ENCODE measurements at regions not wholly inside any gene's neighbourhood (a gene's known extent, or its start where the extent isn't known, plus 50 kb on each side); places are given as distances from the start of the nearest gene placed in this dataset.

DNA sequence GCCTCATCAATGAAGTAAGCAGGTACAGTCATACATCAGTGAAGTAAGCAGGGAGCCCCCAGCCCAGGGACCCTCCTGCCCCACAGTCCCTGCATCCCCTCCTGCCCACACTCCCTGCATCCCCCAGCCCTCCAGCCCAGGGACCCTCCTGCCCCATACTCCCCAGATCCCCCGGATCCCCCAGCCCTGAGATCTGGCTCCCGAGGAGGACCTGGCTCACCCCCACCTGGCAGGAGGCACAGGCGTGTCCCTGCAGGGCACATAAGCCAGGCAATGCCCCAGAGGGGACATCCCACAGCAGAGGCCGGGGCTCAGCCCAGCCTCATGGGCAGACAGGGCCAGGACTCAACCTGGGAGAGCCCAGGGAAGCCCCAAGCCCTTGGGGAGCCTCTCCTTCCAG, 53.6 kb upstream of the TPM4 start:
- no peak for DNase-seq

DNA sequence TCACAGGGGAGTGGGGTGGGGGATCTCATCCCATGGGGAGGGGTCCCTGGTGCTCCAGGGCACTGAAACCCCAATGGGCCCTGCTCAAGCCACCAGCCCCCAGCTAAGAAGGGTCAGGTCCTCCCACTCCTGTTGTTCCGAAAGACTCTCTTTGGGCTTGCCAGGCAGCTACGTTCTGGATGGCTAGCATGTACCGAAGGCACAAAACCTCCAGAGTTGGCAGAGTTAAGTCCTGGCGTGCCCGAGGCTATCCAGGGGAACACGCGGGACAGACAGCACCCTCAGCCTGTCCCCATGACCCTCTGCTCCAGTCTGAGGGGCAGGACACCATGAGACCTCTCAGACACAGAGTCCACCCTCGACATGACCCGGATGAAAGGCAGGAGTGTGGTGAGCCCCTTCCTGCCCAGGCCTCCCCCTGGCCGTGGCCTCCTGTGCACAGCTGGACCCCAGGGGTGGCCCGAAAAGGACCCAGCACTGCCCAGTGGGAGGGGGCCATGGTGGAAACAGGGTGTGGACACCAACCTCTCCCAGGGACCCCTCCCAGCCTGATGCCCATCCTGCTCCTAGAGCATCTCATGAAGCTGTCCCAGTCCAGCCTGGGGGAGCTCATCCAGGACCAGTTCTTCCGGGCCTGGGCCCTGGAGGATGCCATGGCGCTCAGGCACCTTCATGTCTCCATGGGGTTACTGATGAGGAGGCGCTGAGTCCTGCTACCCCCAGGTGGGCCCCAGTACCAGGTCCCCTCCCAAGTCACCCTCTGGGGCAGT, 53.0 kb upstream of the TPM4 start:
- no peak for DNase-seq

DNA sequence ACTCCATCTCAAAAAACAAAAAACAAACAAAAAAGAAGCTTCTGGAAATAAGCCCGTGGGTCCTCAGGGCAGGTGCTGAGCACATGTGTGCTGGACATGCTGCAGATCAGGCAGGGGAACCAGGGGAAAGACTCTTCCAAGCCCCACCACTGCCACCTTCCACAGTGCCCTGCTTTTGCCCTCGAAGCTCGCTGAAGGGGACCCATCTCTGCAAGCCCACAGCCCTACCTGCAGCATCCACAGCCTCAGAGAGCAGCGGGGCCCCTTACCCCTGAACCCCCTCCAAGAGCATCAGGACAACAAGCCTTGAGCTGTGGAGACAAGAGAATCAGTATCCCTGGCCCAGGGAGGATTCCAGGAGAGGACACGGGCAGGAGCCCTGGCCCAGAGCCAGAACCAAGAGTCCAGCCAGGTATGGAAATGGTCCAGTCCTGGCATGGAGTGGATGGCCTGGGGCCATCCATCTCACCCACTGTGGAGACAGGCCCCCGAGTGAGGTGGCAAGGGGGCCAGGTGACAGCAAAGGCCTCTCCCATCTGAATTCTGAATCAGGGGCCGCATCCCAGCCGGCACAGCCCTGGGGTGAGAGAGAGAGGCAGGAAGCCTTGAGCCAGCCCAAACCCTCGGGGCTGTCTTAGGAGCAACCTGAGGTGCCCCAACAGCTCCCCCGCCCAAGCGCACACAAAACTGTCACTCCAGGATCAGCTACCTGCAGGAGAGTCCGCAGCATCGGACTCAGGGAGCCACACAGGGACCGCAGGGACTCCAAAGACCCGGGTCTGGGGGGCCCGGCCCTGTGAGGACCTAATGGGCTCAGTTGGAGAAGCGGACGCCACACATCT, 51.8 kb upstream of the TPM4 start:
- no peak for DNase-seq

DNA sequence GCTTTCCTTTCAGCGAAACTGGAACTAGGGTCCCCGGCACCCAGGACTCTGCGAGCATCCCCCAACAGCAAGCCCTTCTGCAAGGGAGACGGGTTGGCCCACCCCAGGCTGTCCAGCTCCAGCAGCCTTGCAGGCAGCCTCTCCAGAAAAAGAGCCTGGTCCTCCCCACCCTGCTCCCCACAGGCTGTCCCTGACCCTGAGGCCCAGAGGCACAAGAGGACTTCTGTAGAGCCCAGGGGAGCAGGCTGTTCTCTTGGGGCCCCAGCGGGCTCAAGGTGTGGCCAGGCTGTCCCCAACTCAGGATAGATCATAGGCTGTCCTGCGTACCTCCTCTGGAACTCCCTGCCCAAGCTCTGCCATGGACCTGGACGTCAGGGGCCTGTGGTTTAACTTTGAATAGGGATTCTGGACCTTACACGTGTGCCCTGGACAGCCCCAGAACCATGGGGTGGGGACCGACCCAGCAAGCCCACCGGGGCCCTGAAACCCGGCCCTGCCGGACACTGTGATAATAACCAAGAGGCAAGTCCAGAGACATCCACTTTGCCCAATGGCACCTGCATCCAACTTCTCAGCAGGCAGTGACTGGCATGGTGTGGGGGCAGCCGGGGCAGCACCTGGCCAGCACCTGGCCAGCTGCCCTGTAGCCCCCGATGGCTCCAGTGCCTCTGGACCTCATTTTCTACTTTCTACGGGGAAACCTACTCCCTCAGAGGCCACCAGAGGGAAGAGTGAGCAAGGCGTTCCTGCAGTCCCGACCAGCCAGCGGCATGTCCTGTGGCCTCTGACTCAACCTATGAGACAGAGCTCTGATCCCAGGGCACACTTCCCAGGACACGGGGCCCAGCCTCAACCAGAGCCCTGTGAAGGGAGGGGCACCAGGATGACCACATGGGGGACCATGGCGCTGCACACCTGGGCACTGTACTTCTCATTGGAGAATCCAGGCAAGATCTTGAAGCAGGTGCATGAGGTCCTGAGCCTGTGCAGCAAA, 50.9 kb upstream of the TPM4 start:
- DNase-seq: peak; percentile 23

DNA sequence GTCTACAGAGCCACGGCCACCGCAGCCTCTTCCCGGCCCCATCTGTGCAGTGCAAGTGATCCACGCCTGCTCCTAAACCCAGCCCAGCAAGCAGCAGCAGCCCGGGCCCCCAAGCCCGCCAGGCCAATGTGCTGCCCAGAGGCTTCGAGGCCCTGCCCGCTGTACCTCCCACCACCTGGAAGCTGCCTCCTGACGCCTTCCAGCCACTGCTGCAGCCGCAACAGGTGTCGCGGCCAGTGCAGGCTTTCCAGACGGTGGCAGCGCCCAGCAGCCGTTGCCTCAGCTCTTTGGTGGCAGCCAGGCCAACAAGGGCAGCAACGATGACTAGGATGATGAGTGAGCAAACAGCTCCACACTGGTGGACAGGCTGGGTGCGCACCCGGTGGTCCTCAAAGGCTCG, 50.2 kb upstream of the TPM4 start:
- DNase-seq: no peak

Measured in eye (tissue), 1 donor.